Activated CD8-positive, alpha-beta T cell treated with anti-CD3 and anti-CD28 coated beads, Interleukin-2, amount 10 ng/mL, durations not matched to agents 7 days and 5 days (primary cell): ENCODE measurements at regions not wholly inside any gene's neighbourhood (a gene's known extent, or its start where the extent isn't known, plus 50 kb on each side); places are given as distances from the start of the nearest gene placed in this dataset.

Experiments
- ATAC-seq: fragments of 150-1000 bp; cut with Tn5 transposase; one replicate; pipeline ENCODE4 v1.10.0; 2021; ENCODE audit warnings: moderate library complexity
- CTCF ChIA-PET: fragments of 350-600 bp; sonication (Branson Sonifier 250); formaldehyde crosslinking; loops from one replicate; lab custom pipeline; 2021; ENCODE audit warnings: antibody characterized with exemption; lab: Charles Lee
- POLR2A ChIA-PET: fragments of 350-600 bp; sonication (Branson Sonifier 250); formaldehyde crosslinking; loops from one replicate; lab custom pipeline; 2021; ENCODE audit warnings: antibody characterized with exemption; lab: Charles Lee
- DNase-seq: peaks from one replicate; pipeline ENCODE4 v3.0.0-alpha.2; 2020
- H3K27ac Mint-ChIP-seq: one replicate; pipeline ENCODE4 v1.8.0; 2021; ENCODE audit warnings: mild to moderate bottlenecking, mixed read lengths
- H3K27me3 Mint-ChIP-seq: one replicate; pipeline ENCODE4 v1.8.0; 2021; ENCODE audit warnings: low read depth, mixed read lengths
- H3K36me3 Mint-ChIP-seq: one replicate; pipeline ENCODE4 v1.8.0; 2021; ENCODE audit warnings: low read depth, mixed read lengths
- H3K4me1 Mint-ChIP-seq: one replicate; pipeline ENCODE4 v1.8.0; 2021; ENCODE audit warnings: low read depth, mixed read lengths
- H3K4me3 Mint-ChIP-seq: one replicate; pipeline ENCODE4 v1.8.0; 2021; ENCODE audit warnings: mild to moderate bottlenecking, mixed read lengths
- H3K9me3 Mint-ChIP-seq: one replicate; pipeline ENCODE4 v1.8.0; 2022; ENCODE audit warnings: mixed read lengths; ENCODE audit not compliant: insufficient read depth

DNA sequence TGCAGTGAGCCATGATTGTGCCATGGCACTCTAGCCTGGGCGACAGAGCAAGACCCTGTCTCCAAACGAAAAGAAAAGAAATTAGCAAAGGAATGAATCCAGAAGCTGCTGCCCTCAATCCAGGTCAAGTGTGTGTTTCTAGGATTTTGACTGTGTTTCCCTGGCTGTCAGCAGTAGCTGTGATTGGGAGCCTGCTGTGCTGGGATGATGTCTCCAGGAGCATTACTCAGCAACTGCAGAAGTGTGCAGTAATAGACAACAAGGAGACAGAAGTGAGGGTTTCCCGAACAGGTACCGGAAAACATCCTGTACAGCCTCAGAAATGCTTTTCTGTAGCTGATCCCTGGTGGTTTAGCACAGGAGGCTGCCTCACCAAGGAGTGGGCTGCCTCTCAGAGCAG, 492.5 kb downstream of the FUT8 start:
- Mint-ChIP-seq H3K36me3 (peaks cover 26% of the 10 kb centered on the region), H3K27me3 (peaks cover 2% of the 10 kb centered on the region), H3K4me1 (peaks cover 28% of the 10 kb centered on the region), H3K9me3 (peaks cover 18% of the 10 kb centered on the region), H3K27ac (no peak overlapping the region), H3K4me3 (no peak overlapping the region)
- ChIA-PET POLR2A (interaction anchor here (0.7 kb wide), 1 partner anchor 699 kb away, joined by 3 read pairs; no protein-coding TSS in a partner anchor), CTCF (interaction anchor here (0.6 to 1.6 kb wide), 4 partner anchors 13 to 80 kb away, joined by 3 to 7 read pairs (median 5); no protein-coding TSS in a partner anchor)
- DNase-seq = no peak
- ATAC-seq = no peak

DNA sequence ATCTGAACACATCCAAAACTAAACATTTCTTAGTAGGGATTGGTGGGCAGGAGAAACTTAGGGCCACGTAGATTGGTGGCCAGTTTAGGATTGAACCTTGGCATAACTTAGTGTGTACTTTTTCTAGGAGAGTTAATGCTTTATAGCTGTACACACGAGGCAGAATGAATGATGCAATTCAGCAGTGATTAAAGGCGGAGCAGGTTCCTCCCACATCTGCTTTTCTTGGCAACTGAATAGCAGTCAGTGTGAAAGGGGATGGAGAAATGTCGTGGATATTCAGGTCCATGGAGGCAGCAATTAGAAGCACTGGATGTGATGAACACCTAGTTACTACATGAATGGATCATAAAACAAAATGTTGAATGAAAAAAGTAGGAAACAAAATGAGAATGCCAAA, 493.8 kb downstream of the FUT8 start:
- Mint-ChIP-seq H3K4me3 (no peak overlapping the region), H3K36me3 (peaks cover 14% of the 10 kb centered on the region), H3K27me3 (peaks cover 2% of the 10 kb centered on the region), H3K9me3 (peaks cover 7% of the 10 kb centered on the region), H3K4me1 (peaks cover 31% of the 10 kb centered on the region), H3K27ac (no peak overlapping the region)
- ChIA-PET POLR2A (no interaction called here), CTCF (interaction anchor here (0.8 kb wide), 1 partner anchor 19 kb away, joined by 3 read pairs; no protein-coding TSS in a partner anchor)
- no peak for DNase-seq
- no peak for ATAC-seq

DNA sequence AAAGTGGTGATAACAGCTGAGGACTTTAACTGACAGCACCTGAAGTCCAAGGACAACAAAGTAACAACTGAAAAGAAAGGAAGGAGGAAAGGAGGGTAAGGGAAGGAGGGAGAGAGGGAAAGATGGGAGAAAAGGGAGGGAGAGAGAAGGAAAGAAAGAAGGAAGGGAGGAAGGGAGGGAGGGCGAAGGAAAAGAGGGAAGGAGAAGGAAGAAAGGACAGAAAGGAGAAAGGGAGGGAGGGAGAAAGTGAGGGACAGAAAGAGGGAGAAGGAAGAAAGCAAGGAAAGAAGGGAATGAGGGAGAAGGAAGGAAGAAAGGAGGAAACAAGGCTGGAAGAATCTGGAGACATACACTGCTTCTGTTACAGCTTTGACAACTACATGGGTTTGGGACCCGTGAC, 494.4 kb downstream of the FUT8 start:
- H3K36me3 Mint-ChIP-seq = peaks cover 14% of the 10 kb centered on the region
- no peak for ATAC-seq
- H3K27ac Mint-ChIP-seq = no peak overlapping the region
- H3K4me3 Mint-ChIP-seq = no peak overlapping the region
- peaks cover 7% of the 10 kb centered on the region for H3K9me3 Mint-ChIP-seq
- DNase-seq = no peak
- peaks cover 2% of the 10 kb centered on the region for H3K27me3 Mint-ChIP-seq
- ChIA-PET CTCF (interaction anchor here (0.9 to 1.7 kb wide), 3 partner anchors 19 to 82 kb away, joined by 3 to 5 read pairs (median 4); no protein-coding TSS in a partner anchor), POLR2A (no interaction called here)
- peaks cover 37% of the 10 kb centered on the region for H3K4me1 Mint-ChIP-seq

DNA sequence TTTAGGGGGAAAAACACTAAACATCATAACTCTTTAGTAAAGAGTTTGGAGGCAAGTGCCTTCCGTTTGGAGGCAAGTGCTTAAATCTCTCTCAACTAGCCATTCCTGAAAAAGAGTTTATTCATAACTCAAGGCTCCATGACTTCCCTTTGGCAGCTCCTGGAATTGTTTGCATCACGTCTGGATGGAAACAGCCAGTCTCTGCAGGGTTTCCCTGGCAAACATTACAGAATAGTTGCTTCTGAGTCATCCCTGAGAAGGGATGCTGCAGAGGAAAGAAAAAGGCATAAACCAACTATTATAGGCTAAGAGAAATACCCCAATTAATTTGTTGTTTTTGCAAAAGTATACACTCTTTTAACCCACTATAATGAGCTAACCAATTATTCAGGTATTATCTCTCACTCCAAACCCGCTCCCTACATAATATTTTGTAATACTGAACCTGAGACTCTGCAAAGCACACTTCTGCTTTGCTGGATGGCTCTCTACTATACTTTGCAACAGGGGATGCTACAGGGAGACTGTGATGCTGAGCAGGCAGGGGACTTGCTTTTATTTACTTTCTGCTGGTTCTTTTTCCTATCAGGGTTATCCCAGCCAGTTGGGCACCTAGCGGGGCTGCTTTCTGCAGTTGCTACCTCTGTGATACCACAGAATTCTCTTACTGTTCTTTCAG, 497.7 kb downstream of the FUT8 start:
- ChIA-PET POLR2A (no interaction called here), CTCF (interaction anchor here (1.7 kb wide), 1 partner anchor 12 kb away, joined by 4 read pairs; no protein-coding TSS in a partner anchor)
- no peak for DNase-seq
- no peak for ATAC-seq
- Mint-ChIP-seq H3K27ac (peak overlapping the region; percentile 11), H3K4me3 (no peak overlapping the region), H3K36me3 (peaks cover 15% of the 10 kb centered on the region), H3K4me1 (peaks cover 39% of the 10 kb centered on the region), H3K27me3 (peaks cover 2% of the 10 kb centered on the region), H3K9me3 (peaks cover 6% of the 10 kb centered on the region)

DNA sequence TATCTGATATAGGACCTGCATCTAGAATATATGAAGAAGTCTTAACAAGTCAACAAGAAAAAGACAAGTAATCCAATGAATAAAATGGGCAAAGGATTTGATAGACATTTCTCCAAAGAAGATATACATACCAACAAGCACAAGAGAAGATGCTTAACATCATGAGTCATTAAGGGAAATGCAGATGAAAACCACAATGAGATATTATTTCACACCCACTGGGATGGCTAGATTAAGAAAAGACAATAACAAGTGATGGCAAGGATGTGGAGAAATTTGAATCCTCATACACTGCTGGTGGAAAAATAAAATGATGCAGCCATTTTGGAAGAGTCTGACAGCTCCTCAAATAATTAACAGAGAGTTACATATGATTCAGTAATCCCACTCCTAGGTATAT, 502.6 kb downstream of the FUT8 start:
- DNase-seq (no peak), ATAC-seq (no peak)
- Mint-ChIP-seq H3K36me3 (peaks cover 32% of the 10 kb centered on the region), H3K4me3 (no peak overlapping the region), H3K9me3 (peaks cover 17% of the 10 kb centered on the region), H3K4me1 (peaks cover 54% of the 10 kb centered on the region), H3K27ac (no peak overlapping the region), H3K27me3 (no peaks in the 10 kb centered on the region)
- ChIA-PET CTCF (interaction anchor here (3.6 kb wide), 1 partner anchor 45 kb away, joined by 21 read pairs; no protein-coding TSS in a partner anchor), POLR2A (interaction anchor here (1.0 kb wide), 1 partner anchor 45 kb away, joined by 4 read pairs; no protein-coding TSS in a partner anchor)

DNA sequence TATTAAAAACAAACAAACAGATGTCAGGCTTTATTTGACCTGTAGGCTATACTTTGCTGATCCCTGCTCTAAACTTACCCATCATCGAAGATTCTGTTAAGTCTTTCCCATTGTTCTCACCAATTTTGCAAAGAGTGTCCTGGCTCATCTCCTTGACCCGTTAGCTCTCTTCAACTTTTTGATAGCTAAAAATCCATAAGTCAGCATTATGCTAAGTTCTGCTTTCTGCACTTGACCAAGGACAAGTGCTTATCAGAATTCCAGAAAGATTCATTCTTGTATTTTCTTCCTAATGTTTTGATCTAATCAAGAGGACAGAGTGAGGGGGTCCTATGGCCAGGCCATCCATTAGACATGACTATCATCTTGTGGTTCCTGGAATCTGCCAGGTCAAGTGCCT, 503.5 kb downstream of the FUT8 start:
- peaks cover 32% of the 10 kb centered on the region for H3K36me3 Mint-ChIP-seq
- POLR2A ChIA-PET = interaction anchor here (1.6 kb wide), 1 partner anchor 11 kb away, joined by 5 read pairs; no protein-coding TSS in a partner anchor
- no peak for ATAC-seq
- H3K27ac Mint-ChIP-seq = no peak overlapping the region
- CTCF ChIA-PET = interaction anchor here (1.2 to 3.6 kb wide), 2 partner anchors 38 to 44 kb away, joined by 4 to 21 read pairs; no protein-coding TSS in a partner anchor
- H3K9me3 Mint-ChIP-seq = peaks cover 17% of the 10 kb centered on the region
- peaks cover 46% of the 10 kb centered on the region for H3K4me1 Mint-ChIP-seq
- H3K4me3 Mint-ChIP-seq = no peak overlapping the region
- DNase-seq = no peak
- H3K27me3 Mint-ChIP-seq = no peaks in the 10 kb centered on the region

DNA sequence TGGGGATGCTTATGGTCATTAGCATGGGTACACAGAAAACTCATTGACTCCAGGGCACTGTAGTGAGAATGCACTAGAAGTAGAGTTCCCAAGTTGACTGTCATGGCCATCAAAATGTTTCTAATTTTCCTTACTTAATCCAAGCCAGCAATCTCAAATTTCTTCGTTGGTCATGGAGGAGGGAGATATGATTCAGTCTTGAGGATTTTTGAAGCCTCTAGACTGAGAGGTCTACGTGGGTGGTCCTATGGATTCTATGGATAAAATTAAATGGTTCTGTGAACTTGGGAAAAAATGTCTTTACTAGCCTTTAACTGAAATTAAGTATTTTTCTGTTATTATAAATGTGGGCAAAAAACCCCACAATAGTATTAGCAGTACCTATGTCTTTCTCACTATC, 508.5 kb downstream of the FUT8 start:
- ATAC-seq (no peak), DNase-seq (no peak)
- Mint-ChIP-seq H3K36me3 (peaks cover 24% of the 10 kb centered on the region), H3K4me3 (no peak overlapping the region), H3K27ac (no peak overlapping the region), H3K27me3 (no peaks in the 10 kb centered on the region), H3K9me3 (peaks cover 6% of the 10 kb centered on the region), H3K4me1 (peaks cover 53% of the 10 kb centered on the region)
- ChIA-PET POLR2A (no interaction called here), CTCF (no interaction called here)

DNA sequence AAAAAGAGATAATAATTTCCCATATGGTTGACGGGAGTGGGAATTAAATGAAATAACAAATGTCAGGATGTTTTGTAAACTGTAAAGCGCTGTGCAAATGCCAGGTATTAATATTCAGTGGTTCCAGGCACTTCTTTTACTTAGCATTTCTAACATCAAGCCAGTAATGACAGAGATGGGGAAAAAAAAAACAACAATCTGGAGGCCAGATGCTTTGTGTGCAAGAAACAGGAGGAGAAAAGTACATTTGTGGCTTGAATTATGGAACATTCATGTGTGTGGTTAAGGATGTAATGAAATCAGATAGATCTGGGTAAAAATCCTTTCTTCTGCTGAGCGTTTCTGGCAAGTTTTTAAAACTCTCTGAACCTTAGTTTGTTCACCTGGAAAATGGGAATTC, 509.6 kb downstream of the FUT8 start:
- CTCF ChIA-PET = interaction anchor here (1.0 to 1.4 kb wide), 3 partner anchors 11 to 37 kb away, joined by 3 to 5 read pairs (median 4); no protein-coding TSS in a partner anchor
- Mint-ChIP-seq H3K4me1 (peaks cover 54% of the 10 kb centered on the region), H3K9me3 (peaks cover 4% of the 10 kb centered on the region), H3K36me3 (peaks cover 17% of the 10 kb centered on the region), H3K4me3 (no peak overlapping the region), H3K27ac (no peak overlapping the region), H3K27me3 (no peaks in the 10 kb centered on the region)
- DNase-seq (no peak), ATAC-seq (no peak)
- POLR2A ChIA-PET = no interaction called here

DNA sequence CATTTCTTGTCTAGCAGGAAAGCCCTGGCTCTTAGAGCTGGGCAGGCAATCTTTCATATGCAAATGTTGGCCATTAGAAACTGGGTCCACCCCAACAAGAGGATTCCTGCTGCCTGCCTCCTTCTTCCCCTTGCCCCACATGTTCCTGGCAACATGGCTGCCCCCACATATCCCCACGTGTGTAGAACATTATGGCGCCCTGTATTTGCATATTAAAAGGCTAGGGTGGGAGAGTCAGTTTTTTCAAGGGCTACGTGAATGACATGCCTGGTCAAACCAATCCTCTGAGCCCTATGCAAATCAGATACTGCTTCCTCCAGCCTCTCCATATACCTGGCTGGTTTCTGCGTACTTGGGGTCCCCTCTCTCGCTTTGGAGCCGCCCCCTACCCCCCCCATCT, 514.0 kb downstream of the FUT8 start:
- Mint-ChIP-seq H3K9me3 (no peaks in the 10 kb centered on the region), H3K27ac (peak overlapping the region; percentile 92), H3K27me3 (no peaks in the 10 kb centered on the region), H3K36me3 (peaks cover 25% of the 10 kb centered on the region), H3K4me1 (peaks cover 78% of the 10 kb centered on the region), H3K4me3 (no peak overlapping the region)
- ChIA-PET POLR2A (interaction anchor here (1.1 to 2.4 kb wide), 4 partner anchors 23 to 80 kb away, joined by 3 to 32 read pairs (median 10); no protein-coding TSS in a partner anchor), CTCF (interaction anchor here (0.9 to 5.0 kb wide), 10 partner anchors 14 to 195 kb away, joined by 3 to 51 read pairs (median 12); no protein-coding TSS in a partner anchor)
- ATAC-seq = no peak
- DNase-seq = no peak

DNA sequence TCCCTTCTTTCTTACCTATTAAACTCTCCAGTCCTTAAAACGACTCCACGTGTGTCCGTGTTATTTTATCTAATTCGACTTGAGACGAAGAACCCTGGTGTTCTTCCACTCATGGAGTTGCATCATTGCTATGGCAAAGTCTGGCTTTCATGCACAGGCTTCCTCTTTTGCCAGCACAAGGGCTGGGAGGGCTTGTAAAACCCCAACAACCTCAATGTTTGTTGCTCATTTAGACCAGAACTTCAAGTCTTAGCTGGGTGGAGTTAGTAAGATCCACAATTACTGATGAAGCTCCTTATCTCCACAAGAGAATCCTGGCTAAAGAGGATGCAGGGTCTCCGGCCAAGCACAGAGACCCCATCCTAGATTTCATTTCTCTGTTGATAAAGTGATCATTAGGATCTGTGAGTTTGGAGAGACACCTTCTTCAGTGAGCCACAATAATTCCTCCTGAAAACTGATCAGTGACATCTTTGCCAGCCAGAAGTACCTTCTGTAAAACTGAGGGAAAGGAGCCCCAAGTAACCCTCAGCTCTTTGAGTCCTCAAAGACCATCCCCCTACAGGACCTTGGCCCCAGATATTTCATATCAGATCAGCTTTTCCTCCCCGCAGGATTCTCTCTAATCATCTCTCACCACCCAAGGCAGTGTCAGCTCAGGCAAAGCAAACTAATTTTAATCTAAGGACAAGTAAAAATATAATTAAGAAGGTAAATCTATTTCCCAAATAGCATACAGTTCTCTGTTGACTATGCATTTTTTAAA, 514.6 kb downstream of the FUT8 start:
- peak overlapping the region; percentile 92 for H3K27ac Mint-ChIP-seq
- POLR2A ChIA-PET = interaction anchor here (0.7 to 2.4 kb wide), 11 partner anchors 11 to 143 kb away, joined by 3 to 32 read pairs (median 5); no protein-coding TSS in a partner anchor
- CTCF ChIA-PET = interaction anchor here (0.7 to 5.0 kb wide), 20 partner anchors 8 to 512 kb away, joined by 3 to 51 read pairs (median 5); no protein-coding TSS in a partner anchor
- H3K36me3 Mint-ChIP-seq = peaks cover 25% of the 10 kb centered on the region
- H3K9me3 Mint-ChIP-seq = no peaks in the 10 kb centered on the region
- H3K4me1 Mint-ChIP-seq = peaks cover 81% of the 10 kb centered on the region
- peak; percentile 38 for DNase-seq
- ATAC-seq = peak; percentile 23
- peak overlapping the region; percentile 55 for H3K4me3 Mint-ChIP-seq
- no peaks in the 10 kb centered on the region for H3K27me3 Mint-ChIP-seq

DNA sequence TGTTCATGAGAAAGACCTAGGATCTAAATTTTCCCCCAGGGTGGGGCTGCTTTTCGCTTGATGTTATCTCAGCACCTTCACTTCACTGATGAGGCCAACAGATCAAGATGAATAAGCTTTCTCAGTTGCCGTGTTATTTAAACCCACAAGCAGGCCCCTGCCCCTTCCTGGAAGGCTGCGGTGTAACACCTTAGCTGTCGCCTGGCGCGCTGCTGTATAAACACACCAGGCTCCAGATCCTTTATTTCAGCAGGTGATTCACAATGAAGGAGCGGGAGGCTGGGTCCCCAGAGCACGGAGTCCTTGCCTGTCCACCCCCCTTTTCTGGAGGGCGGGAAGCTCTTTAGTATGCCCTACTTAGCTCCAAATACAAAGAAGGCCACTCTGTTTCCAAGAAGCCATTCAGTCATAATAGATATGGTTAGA, 515.4 kb downstream of the FUT8 start:
- Mint-ChIP-seq H3K27me3 (no peaks in the 10 kb centered on the region), H3K9me3 (peaks cover 4% of the 10 kb centered on the region), H3K4me1 (peaks cover 79% of the 10 kb centered on the region), H3K36me3 (peaks cover 28% of the 10 kb centered on the region), H3K4me3 (peak overlapping the region; percentile 55), H3K27ac (peak overlapping the region; percentile 92)
- ChIA-PET POLR2A (interaction anchor here (0.7 to 2.4 kb wide), 11 partner anchors 10 to 142 kb away, joined by 3 to 32 read pairs (median 5); no protein-coding TSS in a partner anchor), CTCF (interaction anchor here (0.9 to 5.0 kb wide), 18 partner anchors 9 to 513 kb away, joined by 3 to 51 read pairs (median 6); no protein-coding TSS in a partner anchor)
- DNase-seq = peak; percentile 91
- ATAC-seq = peak; percentile 94
